HEK293 (cell line): ENCODE measurements at regions not wholly inside any gene's neighbourhood (a gene's known extent, or its start where the extent isn't known, plus 50 kb on each side); places are given as distances from the start of the nearest gene placed in this dataset.

Experiments used
- CTCF ChIA-PET: fragments of 350-600 bp; formaldehyde crosslinking; extraction: SDS; loops from one replicate; lab custom pipeline; 2021; ENCODE audit warnings: antibody characterized with exemption; lab: Yijun Ruan, JAX
- POLR2A ChIA-PET: fragments of 300-600 bp; formaldehyde crosslinking; extraction: SDS; loops from one replicate; lab custom pipeline; 2020; ENCODE audit warnings: antibody characterized with exemption, inconsistent platforms; lab: Yijun Ruan, JAX
- H3K27ac ChIP-seq: fragments of 200-500 bp; sonication (Bioruptor generic); 2 replicates; pipeline ENCODE4 v1.5.1; 2014; ENCODE audit warnings: low read depth, low read length, control low read depth, inconsistent platforms; ENCODE audit errors: extremely low read depth
- H3K36me3 ChIP-seq, 2 experiments: fragments of 200-500 bp in 1 of 2; sonication (Bioruptor generic) in 1 of 2; 1 replicate in 1 of 2; 2 replicates in 1 of 2; pipeline ENCODE4 v1.5.1; 2014 to 2017; ENCODE audit warnings: inconsistent platforms in 2 of 2, low read length in 2 of 2; ENCODE audit not compliant: control insufficient read depth in 2 of 2, insufficient read depth in 1 of 2
- H3K4me1 ChIP-seq: fragments of 200-500 bp; sonication (Bioruptor generic); 2 replicates; pipeline ENCODE4 v1.5.1; 2014; ENCODE audit warnings: mild to moderate bottlenecking, low read length, inconsistent platforms; ENCODE audit not compliant: control insufficient read depth, insufficient read depth
- H3K4me3 ChIP-seq: 2 replicates; pipeline ENCODE4 v1.5.1; 2011; ENCODE audit warnings: low read depth, mild to moderate bottlenecking, control low read depth, low read length, moderate library complexity
- H3K9me3 ChIP-seq: fragments of 200-500 bp; sonication (Bioruptor generic); 2 replicates; pipeline ENCODE4 v1.5.1; 2014; ENCODE audit warnings: low read depth, low read length, inconsistent platforms; ENCODE audit not compliant: control insufficient read depth, insufficient read depth
- FEZF1 ChIP-seq: fragments of 450-650 bp; formaldehyde crosslinking; IDR thresholded peaks from 2 replicates; pipeline ENCODE4 v1.5.1; 2016; ENCODE audit warnings: missing biosample characterization, missing genetic modification characterization
- GFI1B ChIP-seq: fragments of 450-650 bp; formaldehyde crosslinking; IDR thresholded peaks from 2 replicates; pipeline ENCODE4 v1.5.1; 2016; ENCODE audit warnings: missing biosample characterization, missing genetic modification characterization
- IKZF3 ChIP-seq: fragments of 450-650 bp; IDR thresholded peaks from 2 replicates; pipeline ENCODE4 v1.5.0; 2018; ENCODE audit warnings: missing biosample characterization, mild to moderate bottlenecking, missing genetic modification characterization, moderate library complexity
- KLF8 ChIP-seq: fragments of 450-650 bp; formaldehyde crosslinking; IDR thresholded peaks from 2 replicates; pipeline ENCODE4 v1.5.1; 2016; ENCODE audit warnings: missing biosample characterization, missing genetic modification characterization
- OSR2 ChIP-seq: fragments of 450-650 bp; formaldehyde crosslinking; IDR thresholded peaks from 2 replicates; pipeline ENCODE4 v1.5.1; 2016; ENCODE audit warnings: missing biosample characterization, missing genetic modification characterization
- ZBTB17 ChIP-seq: fragments of 450-650 bp; formaldehyde crosslinking; IDR thresholded peaks from 2 replicates; pipeline ENCODE4 v1.5.1; 2016; ENCODE audit warnings: missing biosample characterization, missing genetic modification characterization
- ZBTB8A ChIP-seq: fragments of 450-650 bp; formaldehyde crosslinking; IDR thresholded peaks from 2 replicates; pipeline ENCODE4 v1.5.1; 2016; ENCODE audit warnings: missing biosample characterization, missing genetic modification characterization
- ZNF133 ChIP-seq: fragments of 450-650 bp; formaldehyde crosslinking; IDR thresholded peaks from 2 replicates; pipeline ENCODE4 v1.5.1; 2016; ENCODE audit warnings: missing biosample characterization, missing genetic modification characterization
- ZNF157 ChIP-seq: fragments of 450-650 bp; formaldehyde crosslinking; IDR thresholded peaks from 2 replicates; pipeline ENCODE4 v1.5.1; 2016; ENCODE audit warnings: missing biosample characterization, missing genetic modification characterization
- ZNF174 ChIP-seq: fragments of 450-650 bp; formaldehyde crosslinking; IDR thresholded peaks from 2 replicates; pipeline ENCODE4 v1.5.0; 2017; ENCODE audit warnings: missing biosample characterization, mild to moderate bottlenecking, missing genetic modification characterization
- ZNF335 ChIP-seq: fragments of 450-650 bp; formaldehyde crosslinking; conservative IDR thresholded peaks from 2 replicates; pipeline ENCODE4 v1.5.1; 2016; ENCODE audit warnings: missing biosample characterization, missing genetic modification characterization
- ZNF416 ChIP-seq: fragments of 450-650 bp; formaldehyde crosslinking; IDR thresholded peaks from 2 replicates; pipeline ENCODE4 v1.5.1; 2016; ENCODE audit warnings: missing biosample characterization, missing genetic modification characterization
- ZNF423 ChIP-seq: fragments of 450-650 bp; formaldehyde crosslinking; IDR thresholded peaks from 2 replicates; pipeline ENCODE4 v1.5.1; 2016; ENCODE audit warnings: missing biosample characterization, missing genetic modification characterization
- ZNF449 ChIP-seq: fragments of 450-650 bp; formaldehyde crosslinking; IDR thresholded peaks from 2 replicates; pipeline ENCODE4 v1.5.1; 2017; ENCODE audit warnings: missing biosample characterization, mild to moderate bottlenecking, missing genetic modification characterization, moderate library complexity
- ZNF473 ChIP-seq: fragments of 450-650 bp; formaldehyde crosslinking; IDR thresholded peaks from 2 replicates; pipeline ENCODE4 v1.5.1; 2017; ENCODE audit warnings: missing biosample characterization, missing genetic modification characterization
- ZNF629 ChIP-seq: fragments of 450-650 bp; formaldehyde crosslinking; IDR thresholded peaks from 2 replicates; pipeline ENCODE4 v1.5.1; 2017; ENCODE audit warnings: missing biosample characterization, missing genetic modification characterization
- ZSCAN16 ChIP-seq: fragments of 450-650 bp; formaldehyde crosslinking; IDR thresholded peaks from 2 replicates; pipeline ENCODE4 v1.5.1; 2016; ENCODE audit warnings: missing biosample characterization, missing genetic modification characterization
- TF ChIP-seq, protein P1 (sequence below): fragments of 450-650 bp; formaldehyde crosslinking; IDR thresholded peaks from 2 replicates; pipeline ENCODE4 v1.5.1; 2017; ENCODE audit warnings: missing biosample characterization, missing genetic modification characterization
- TF ChIP-seq, protein P2 (sequence below): fragments of 450-650 bp; formaldehyde crosslinking; IDR thresholded peaks from 2 replicates; pipeline ENCODE4 v1.5.1; 2016; ENCODE audit warnings: missing biosample characterization, missing genetic modification characterization
- TF ChIP-seq, protein P3 (sequence below): fragments of 450-650 bp; IDR thresholded peaks from 2 replicates; pipeline ENCODE4 v1.5.1; 2018; ENCODE audit warnings: missing biosample characterization, mild to moderate bottlenecking, missing genetic modification characterization
- TF ChIP-seq, protein P4 (sequence below): fragments of 450-650 bp; formaldehyde crosslinking; IDR thresholded peaks from 2 replicates; pipeline ENCODE4 v1.5.1; 2016; ENCODE audit warnings: missing biosample characterization, missing genetic modification characterization

- TF ChIP-seq GFI1B (tag by site-specific recombination) (peak; percentile 53; the same call in 1 of the 2 replicates), ZBTB17 (tag by site-specific recombination) (no peak), FEZF1 (tag by site-specific recombination) (peak; percentile 33), ZSCAN16 (tag by site-specific recombination) (no peak)
These were observed 159.8 kb upstream of the SALL4 start (continued) for GRCh38 chr20:51961964-51962761.

DNA sequence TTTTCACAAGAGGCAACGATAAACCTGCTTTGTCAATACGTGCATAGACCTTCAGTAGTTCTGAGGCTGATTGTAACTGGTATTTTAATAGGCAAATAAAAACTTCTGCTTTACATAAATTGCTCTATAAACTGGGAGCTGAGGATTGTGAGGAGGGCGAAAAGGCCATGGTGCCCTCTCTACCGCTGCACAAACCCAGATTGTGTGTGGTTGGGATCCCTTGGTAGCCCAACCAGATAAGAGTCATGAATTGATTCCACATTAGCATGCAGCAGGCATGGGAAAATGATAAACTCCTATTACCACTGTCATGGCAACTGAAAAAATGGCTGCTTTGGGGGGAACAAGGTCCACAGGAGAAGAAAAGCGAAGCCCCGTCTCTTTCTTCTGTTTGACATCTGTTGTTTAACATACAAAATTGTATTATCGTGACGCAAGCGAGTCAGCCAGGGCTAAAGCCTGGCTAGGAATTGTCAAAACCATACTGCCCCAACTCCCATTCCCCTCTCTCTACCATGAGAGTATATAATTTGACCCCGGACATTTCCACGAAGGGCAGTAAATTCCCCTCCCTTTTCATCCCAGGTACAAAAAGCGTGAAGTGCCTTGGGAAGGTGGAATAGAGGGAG, 157.8 kb upstream of the SALL4 start:
- Histone ChIP-seq H3K4me1 (peaks cover 32% of the 10 kb centered on the region), H3K9me3 (no peaks in the 10 kb centered on the region), H3K27ac (peak overlapping the region; percentile 44; the same call in 1 of the 2 replicates), H3K4me3 (no peak overlapping the region), H3K36me3 (no peaks in the 10 kb centered on the region)
- ChIA-PET POLR2A (no interaction called here), CTCF (no interaction called here)
- TF ChIP-seq, protein P1, sequence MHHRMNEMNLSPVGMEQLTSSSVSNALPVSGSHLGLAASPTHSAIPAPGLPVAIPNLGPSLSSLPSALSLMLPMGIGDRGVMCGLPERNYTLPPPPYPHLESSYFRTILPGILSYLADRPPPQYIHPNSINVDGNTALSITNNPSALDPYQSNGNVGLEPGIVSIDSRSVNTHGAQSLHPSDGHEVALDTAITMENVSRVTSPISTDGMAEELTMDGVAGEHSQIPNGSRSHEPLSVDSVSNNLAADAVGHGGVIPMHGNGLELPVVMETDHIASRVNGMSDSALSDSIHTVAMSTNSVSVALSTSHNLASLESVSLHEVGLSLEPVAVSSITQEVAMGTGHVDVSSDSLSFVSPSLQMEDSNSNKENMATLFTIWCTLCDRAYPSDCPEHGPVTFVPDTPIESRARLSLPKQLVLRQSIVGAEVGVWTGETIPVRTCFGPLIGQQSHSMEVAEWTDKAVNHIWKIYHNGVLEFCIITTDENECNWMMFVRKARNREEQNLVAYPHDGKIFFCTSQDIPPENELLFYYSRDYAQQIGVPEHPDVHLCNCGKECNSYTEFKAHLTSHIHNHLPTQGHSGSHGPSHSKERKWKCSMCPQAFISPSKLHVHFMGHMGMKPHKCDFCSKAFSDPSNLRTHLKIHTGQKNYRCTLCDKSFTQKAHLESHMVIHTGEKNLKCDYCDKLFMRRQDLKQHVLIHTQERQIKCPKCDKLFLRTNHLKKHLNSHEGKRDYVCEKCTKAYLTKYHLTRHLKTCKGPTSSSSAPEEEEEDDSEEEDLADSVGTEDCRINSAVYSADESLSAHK (tag by site-specific recombination): peak; percentile 51; the same call in 1 of the 2 replicates
- TF ChIP-seq ZNF629 (tag by site-specific recombination): 0 out of 2 replicates have a peak, but pooled peaks have one; percentile 4
- TF ChIP-seq ZNF133: no peak
- no peak for TF ChIP-seq ZNF423 (tag by site-specific recombination)
- TF ChIP-seq, protein P2, sequence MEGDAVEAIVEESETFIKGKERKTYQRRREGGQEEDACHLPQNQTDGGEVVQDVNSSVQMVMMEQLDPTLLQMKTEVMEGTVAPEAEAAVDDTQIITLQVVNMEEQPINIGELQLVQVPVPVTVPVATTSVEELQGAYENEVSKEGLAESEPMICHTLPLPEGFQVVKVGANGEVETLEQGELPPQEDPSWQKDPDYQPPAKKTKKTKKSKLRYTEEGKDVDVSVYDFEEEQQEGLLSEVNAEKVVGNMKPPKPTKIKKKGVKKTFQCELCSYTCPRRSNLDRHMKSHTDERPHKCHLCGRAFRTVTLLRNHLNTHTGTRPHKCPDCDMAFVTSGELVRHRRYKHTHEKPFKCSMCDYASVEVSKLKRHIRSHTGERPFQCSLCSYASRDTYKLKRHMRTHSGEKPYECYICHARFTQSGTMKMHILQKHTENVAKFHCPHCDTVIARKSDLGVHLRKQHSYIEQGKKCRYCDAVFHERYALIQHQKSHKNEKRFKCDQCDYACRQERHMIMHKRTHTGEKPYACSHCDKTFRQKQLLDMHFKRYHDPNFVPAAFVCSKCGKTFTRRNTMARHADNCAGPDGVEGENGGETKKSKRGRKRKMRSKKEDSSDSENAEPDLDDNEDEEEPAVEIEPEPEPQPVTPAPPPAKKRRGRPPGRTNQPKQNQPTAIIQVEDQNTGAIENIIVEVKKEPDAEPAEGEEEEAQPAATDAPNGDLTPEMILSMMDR (tag by site-specific recombination): no peak
- no peak for TF ChIP-seq KLF8 (tag by site-specific recombination)
- TF ChIP-seq ZNF157 (tag by site-specific recombination): no peak
- peak; percentile 25; the same call in 1 of the 2 replicates for TF ChIP-seq IKZF3 (tag by site-specific recombination)
- TF ChIP-seq FEZF1 (tag by site-specific recombination): peak; percentile 68
- peak; percentile 92 for TF ChIP-seq ZNF449 (tag by site-specific recombination)
- TF ChIP-seq, protein P3, sequence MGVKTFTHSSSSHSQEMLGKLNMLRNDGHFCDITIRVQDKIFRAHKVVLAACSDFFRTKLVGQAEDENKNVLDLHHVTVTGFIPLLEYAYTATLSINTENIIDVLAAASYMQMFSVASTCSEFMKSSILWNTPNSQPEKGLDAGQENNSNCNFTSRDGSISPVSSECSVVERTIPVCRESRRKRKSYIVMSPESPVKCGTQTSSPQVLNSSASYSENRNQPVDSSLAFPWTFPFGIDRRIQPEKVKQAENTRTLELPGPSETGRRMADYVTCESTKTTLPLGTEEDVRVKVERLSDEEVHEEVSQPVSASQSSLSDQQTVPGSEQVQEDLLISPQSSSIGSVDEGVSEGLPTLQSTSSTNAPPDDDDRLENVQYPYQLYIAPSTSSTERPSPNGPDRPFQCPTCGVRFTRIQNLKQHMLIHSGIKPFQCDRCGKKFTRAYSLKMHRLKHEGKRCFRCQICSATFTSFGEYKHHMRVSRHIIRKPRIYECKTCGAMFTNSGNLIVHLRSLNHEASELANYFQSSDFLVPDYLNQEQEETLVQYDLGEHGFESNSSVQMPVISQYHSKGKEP: no peak
- TF ChIP-seq ZBTB8A: peak; percentile 59
- peak; percentile 32; the same call in 1 of the 2 replicates for TF ChIP-seq ZNF335 (tag by site-specific recombination)
- TF ChIP-seq OSR2 (tag by site-specific recombination): peak; percentile 66; the same call in 1 of the 2 replicates
- no peak for TF ChIP-seq ZNF416 (tag by site-specific recombination)
- TF ChIP-seq, protein P4, sequence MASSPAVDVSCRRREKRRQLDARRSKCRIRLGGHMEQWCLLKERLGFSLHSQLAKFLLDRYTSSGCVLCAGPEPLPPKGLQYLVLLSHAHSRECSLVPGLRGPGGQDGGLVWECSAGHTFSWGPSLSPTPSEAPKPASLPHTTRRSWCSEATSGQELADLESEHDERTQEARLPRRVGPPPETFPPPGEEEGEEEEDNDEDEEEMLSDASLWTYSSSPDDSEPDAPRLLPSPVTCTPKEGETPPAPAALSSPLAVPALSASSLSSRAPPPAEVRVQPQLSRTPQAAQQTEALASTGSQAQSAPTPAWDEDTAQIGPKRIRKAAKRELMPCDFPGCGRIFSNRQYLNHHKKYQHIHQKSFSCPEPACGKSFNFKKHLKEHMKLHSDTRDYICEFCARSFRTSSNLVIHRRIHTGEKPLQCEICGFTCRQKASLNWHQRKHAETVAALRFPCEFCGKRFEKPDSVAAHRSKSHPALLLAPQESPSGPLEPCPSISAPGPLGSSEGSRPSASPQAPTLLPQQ (tag by site-specific recombination): no peak
- TF ChIP-seq ZNF473: no peak
- no peak for TF ChIP-seq ZNF174 (tag by site-specific recombination)
